ENCODE measurements at regions not wholly inside any gene's neighbourhood (a gene's known extent, or its start where the extent isn't known, plus 50 kb on each side); places are given as distances from the start of the nearest gene placed in this dataset.
"Not testable (repeated sequence)": the region's sequence is repeated elsewhere in the genome, so short reads cannot be mapped to it uniquely, and the experiment has no call there.

DNA sequence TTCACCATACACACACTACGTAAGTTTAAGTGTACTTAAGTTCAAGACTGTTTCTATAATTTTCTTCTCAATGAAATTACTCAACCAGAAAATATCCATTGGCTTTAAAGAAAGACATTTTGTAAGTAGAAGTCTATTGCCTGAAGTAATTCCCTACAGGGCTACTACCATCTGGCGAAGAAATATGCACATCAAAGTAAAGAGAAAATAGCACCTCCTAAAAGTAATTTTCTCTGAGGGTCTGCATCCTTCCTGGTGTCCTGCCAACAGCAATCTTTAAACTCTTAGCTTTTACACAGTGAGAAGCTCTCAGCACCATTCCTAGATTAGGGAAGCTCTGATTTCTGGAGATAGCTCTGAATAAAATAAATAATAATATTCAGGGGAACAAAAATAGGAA is 498.5 kb upstream of the TYRP1 start:
- DNase-seq (ENCODE audit: low read depth in 2 of 3, low spot score in 2 of 3): no peak

DNA sequence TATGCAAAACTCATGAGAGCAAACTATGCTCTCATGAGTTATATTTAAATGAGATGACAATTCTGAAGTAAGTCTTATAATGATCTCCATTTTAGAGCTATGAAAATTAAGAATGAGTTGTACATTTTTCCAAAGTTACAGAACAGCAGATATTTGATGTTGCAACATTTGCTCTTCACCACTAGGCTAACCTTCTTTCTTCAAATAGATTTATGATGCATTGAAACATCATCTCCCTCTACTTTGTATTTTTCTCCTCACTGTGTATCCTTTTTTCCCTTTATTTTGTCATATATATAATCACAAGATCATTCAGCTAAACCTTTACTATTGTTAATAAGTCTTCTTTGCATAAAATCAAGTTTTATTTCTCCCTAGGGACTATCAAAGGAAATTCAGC is 497.7 kb upstream of the TYRP1 start:
- DNase-seq (ENCODE audit: low read depth in 2 of 3, low spot score in 2 of 3): no peak

DNA sequence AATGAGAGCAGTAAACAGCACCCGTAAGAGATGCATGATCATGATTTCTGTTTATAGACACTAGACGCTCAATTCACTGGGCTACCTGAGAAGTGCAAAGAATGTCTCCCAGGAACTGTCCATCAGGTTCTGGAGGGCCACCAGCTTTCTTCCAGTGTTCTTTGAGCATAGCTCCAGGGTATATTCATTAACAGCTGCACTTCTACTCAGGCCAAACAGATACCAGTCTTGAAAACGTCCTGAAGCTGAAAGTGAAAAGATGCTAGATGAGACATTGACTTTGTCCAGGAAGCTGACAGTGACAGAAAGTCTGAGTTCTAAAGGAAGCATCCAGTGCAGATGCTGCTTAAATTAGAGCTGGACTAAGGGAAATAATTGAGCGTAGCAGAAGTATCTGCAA is 488.7 kb upstream of the TYRP1 start:
- DNase-seq (ENCODE audit: low read depth in 2 of 3, low spot score in 2 of 3): no peak

DNA sequence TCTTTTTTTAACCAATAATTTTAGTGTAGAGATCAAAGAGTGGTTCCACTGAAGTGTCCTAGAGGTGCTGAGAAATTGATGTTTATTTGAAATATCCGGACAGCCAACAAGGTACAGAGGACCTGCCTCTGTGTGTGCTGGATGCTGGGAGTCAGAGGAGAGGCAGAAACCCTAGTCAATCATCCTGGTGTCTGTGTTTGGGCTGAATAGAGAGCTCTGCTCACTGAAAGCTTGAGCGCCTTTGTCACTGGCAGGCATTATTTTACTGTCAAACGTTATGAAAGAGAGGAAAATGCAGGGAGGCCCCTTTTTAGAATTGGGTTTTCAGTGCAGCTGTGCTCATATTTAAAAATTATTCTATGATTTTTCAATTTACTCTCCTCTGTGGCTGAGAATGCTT is 480.3 kb upstream of the TYRP1 start:
- no peak for DNase-seq (ENCODE audit: low read depth in 2 of 3, low spot score in 2 of 3)

DNA sequence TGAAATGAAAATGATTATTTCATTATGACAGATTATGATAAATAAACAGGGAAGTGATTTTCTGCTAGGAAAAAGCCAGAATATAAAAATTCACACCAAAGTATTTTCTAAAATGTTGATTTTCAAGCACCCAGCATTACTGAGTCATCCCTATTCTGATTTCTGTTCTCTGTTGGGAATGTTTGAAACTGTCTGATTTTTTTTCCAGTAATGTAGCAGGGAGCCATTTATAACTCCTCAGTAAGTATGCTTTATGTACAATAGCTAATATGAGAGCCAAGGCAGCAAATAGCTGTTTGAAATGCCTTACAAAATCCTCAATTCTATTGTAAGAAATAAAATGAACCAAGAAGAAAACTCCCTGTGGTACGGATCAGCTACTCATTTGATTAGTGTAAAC is 471.7 kb upstream of the TYRP1 start:
- DNase-seq (ENCODE audit: low read depth in 2 of 3, low spot score in 2 of 3): no peak

DNA sequence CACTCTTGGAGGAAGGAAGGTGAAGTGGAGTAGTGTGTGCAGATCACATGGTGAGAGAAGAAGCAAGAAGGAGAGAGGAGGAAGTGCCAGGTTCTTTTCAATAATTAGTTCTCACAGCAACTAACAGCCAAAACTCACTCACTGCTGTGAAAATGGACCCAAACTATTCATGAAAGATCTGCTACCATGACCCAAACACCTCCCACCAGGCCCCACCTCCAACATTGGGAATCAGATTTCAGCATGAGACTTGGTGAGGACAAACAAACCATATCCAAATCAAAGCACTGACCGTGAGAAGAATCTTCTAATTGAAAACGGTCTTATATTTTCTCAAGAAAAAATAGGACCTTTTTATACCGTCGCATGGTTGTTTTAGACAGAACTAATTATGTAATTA is 468.7 kb upstream of the TYRP1 start:
- DNase-seq (ENCODE audit: low read depth in 2 of 3, low spot score in 2 of 3): no peak

DNA sequence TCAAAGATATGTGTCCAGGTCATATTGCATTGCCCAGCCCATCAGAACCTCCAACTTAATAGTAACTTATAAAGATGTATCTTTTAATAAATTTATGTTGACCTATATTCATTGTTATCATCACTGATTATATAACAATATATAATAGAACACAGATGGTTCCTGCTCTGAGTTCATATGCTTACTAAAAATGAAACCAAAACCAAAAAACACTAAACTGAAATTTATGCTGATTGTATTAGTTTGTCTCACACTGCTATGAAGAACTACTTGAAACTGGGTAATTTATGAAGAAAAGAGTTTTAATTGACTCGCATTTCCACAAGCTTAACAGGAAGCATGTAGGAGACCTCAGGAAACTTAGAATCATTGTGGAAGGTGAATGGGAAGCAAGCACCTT is 462.5 kb upstream of the TYRP1 start:
- DNase-seq (ENCODE audit: low read depth in 2 of 3, low spot score in 2 of 3): no peak

DNA sequence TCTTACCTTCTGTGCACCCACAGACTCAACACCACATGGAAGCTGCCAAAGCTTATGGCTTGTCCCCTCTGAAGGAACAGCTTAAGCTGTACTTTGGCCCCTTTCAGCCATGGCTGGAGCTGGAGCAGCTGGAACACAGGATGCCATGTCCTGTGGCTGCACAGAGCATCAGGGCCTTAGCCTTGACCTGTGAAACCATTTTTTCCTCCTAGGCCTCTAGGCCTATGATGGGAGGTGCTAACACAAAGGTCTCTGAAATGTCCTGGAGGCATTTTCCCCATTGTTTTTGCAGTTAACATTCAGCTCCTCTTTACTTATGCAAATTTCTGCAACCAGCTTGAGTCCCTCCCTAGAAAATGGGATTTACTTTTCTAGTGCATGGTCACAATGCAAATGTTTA is 461.4 kb upstream of the TYRP1 start:
- DNase-seq (ENCODE audit: low read depth in 2 of 3, low spot score in 2 of 3): no peak

DNA sequence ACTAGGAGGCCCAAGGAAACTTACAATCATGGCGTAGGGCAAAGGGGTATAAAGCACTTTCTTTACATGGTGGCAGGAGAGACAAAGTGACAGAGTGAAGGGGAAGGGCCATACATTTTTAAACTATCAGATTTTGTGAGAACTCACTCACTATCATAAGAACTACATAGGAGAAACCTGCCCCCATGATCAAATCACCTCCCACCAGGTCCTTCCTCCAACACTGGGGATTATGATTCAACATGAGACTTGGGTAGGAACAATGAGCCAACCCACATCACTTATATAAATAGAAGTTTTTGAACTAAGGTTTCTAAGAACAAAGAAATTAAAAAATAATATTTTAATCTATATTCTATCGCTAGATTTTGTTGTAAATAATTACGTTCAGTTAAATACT is 460.3 kb upstream of the TYRP1 start:
- DNase-seq (ENCODE audit: low read depth in 2 of 3, low spot score in 2 of 3): no peak

DNA sequence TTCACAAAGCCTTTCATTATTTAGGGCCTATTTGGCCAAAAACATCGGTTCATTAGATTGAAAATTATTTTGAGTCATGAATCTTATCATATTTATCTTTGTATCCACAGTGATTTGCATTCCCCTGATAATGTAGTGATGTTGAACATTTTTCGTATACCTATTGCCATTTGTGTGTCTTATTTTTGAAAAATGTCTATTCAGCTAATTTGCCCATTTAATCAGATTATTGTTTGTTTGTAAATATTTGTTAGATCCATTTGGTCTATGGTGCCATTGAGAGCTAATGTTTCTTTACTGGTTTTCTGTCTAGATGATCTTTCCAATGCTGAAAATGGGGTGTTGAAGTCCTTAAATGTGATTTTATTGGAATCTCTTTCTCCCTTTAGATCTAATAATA is 439.2 kb upstream of the TYRP1 start:
- no peak for DNase-seq (ENCODE audit: low read depth in 2 of 3, low spot score in 2 of 3)

DNA sequence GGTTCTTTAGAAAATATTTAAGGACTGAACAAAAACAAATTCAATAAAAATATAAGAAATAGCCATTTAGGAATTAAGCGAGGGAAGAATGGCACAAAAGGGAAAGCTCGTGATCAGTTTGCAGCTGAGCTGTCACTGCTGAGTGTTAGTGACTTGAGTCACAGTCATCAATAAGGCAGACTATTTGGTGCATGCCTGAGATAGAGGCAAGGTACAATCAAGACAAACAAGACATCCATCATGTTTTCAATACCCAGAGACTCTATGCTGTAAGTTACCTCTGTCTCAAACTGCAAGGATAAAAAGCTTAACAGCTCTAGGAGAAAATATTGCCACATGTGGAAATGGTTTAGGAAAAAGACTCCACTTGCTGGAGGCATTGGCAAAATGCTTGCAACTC is 426.4 kb upstream of the TYRP1 start:
- DNase-seq (ENCODE audit: low read depth in 2 of 3, low spot score in 2 of 3): no peak

DNA sequence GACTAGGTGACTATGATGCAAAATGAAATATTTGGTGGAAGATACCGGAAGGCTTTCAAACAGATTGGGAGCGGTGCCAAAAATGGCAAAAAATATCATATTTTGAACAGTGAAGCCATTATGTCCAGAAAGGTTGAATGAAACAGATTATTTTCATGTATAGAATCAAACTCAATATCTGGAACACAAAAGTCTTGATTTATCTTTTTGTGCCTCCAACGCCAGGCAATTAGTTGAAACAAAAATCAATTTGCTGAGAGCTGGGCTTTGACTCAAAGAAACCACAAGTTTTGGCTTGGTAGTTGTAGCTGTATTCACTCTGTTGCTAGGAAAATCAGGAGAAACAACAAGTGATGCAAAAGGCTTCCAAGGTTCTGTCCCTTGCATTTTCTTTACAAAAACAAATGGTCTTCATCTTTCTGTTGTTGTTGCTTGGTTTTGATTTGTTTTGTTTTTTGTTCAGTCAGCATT is 421.7 kb upstream of the TYRP1 start:
- no peak for DNase-seq (ENCODE audit: low read depth in 2 of 3, low spot score in 2 of 3)

DNA sequence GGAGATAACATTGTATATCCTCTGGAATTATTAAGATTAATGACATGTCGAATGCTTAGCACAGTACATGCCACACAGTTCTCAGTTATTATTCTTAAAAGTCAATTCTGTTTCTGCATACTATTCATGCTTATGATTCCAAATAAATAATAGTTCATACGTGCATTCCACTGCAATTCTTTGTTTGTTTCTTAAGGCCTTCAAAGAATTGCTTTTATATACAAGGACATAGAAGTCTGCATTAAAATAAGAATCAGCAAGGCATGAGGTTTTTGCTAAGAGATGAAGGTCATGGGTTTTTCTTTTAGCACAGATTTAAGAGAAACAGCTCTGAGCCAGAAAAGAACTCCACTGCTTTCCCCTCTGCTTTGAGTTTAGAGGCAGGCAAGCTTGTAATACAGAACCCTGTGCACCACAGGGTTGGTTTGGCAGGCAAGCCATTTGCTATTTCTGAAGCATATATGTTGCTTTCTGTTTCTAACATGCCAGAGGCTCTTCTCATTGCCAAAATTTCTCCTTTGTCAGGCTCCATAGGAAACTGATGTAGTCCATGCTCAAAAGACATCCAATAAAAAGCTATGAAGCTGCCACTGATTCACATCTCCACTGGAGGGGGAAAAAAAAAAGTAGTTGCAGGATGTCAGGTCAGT is 420.6 kb upstream of the TYRP1 start:
- DNase-seq (ENCODE audit: low read depth in 2 of 3, low spot score in 2 of 3): no peak

DNA sequence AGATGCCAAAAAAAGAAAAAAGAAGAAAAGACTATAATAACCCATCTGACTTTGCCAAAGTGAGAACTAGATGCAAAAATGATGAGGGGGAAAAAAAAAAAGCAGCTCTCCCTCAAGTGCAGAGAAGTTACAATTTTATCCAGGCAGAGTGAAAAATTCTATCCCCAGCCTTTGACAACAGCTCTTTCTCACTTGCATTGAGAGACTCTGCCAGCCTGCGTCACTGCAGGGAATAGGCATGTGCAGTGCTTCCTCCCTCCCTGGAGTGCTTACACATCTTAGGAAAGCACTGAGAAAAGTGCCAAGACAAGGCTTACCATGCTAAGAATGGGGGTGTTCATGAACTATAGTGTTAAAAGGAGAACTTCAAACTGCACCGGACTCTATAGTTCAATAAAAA is 418.6 kb upstream of the TYRP1 start:
- DNase-seq (ENCODE audit: low read depth in 2 of 3, low spot score in 2 of 3): no peak

DNA sequence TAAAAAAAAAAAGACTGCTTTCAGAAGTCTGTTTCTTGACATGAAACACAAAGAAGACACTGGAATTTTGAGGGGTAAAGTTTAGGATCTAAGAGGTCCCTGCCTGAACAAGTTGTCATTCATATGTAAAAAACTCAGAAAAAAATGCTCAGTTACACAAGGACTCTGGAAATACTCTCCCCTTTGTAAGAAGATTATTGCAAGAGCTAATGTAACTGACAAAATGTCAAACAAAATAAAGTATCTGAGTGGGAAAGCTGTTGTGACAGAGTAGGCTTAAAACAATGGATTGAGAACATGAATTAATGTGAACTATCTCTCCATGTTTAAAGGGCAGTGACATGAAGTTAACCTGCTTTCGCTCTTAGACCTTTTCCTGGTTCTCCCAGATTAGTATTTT is 416.7 kb upstream of the TYRP1 start:
- no peak for DNase-seq (ENCODE audit: low read depth in 2 of 3, low spot score in 2 of 3)

DNA sequence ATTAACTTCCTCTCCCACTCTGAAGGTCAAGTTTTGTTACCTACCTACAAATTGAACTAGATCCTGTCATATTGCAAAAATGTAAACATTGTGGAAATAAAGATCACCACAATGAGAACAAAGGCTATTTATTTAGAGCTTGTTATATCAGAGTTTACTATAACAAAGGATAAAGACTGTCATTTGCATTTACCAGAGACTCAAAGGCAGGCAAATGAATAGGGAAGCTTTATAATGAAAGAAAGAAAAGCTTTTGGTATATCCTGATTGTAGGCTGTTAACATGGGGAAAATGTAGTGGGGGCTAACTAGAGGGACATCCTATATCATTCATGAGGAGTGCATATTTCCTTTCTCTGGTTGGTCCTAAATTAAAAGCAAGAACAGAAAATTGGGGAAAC is 403.5 kb upstream of the TYRP1 start:
- DNase-seq (ENCODE audit: low read depth in 2 of 3, low spot score in 2 of 3): no peak

DNA sequence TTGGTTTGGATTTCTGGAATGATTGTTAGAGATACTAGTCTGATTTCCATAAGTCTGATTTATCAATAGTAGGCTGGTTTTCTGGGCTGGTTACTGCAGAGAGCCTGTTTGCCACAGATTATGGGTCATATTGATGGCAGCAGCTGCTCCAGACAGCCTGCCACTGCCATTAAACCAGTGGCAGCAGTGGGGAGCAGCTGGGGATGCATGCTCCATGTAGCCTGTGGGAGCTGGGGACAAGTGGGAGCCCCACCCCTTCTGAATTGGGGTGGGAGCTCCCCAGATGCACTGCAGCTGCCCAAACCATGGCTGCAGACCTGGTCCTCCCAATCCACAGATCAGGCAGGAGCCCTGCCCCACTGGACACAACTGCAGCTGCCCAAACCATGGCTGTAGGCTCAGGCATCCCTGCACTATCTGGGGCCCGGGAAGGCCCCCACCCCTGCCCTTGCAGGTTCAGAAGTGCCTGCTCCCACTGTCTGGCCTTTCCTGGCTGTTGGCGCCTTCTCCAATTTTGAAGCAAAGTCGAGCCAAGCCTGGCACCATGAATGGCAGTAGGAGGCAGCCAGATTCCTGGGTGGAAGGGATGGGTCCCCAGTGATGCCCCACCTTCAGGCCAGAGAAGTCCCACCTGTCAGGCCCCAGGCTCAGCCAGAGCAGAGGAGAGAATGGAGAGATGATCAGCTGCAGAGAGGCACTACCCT is 402.9 kb upstream of the TYRP1 start:
- DNase-seq (ENCODE audit: low read depth in 2 of 3, low spot score in 2 of 3): no peak

DNA sequence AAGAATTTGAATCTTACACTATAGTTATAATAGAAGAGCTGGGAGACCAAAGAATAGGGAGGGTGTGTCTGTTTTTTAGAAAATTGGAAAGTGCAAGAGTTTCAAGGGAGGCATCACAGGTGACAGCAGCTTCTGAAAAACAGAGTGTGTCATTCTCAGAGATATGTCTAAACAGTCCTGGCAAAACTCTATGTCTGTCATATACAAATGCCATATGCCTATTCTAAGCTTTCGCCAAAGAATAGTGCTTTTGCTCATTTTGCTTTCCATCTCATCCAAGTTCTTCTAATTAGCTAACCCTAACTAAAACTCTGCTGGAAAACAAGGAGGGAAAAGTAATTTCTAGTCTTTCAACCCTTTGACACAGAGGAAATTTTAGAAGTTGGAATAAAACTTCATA is 388.0 kb upstream of the TYRP1 start:
- DNase-seq (ENCODE audit: low read depth in 2 of 3, low spot score in 2 of 3): no peak

DNA sequence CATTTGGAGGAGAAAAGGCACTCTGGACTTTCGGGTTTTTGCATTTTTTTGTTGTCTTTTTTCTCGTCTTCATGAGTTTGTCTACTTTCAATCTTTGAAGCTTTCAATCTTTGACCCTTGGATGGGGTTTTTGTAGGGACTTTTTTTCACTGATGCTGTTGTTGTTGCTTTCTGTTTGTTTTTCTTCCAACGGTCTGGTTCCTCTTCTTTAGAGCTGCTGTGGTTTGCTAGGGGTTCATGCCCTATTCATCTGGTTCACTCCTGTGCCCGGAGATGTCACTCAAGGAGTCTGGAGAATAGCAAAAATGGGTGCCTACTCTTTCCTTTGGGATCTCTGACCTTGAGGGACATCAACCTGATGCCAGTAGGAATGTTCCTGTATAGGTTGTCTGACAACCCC is 378.6 kb upstream of the TYRP1 start:
- DNase-seq (ENCODE audit: low read depth in 2 of 3, low spot score in 2 of 3): no peak

DNA sequence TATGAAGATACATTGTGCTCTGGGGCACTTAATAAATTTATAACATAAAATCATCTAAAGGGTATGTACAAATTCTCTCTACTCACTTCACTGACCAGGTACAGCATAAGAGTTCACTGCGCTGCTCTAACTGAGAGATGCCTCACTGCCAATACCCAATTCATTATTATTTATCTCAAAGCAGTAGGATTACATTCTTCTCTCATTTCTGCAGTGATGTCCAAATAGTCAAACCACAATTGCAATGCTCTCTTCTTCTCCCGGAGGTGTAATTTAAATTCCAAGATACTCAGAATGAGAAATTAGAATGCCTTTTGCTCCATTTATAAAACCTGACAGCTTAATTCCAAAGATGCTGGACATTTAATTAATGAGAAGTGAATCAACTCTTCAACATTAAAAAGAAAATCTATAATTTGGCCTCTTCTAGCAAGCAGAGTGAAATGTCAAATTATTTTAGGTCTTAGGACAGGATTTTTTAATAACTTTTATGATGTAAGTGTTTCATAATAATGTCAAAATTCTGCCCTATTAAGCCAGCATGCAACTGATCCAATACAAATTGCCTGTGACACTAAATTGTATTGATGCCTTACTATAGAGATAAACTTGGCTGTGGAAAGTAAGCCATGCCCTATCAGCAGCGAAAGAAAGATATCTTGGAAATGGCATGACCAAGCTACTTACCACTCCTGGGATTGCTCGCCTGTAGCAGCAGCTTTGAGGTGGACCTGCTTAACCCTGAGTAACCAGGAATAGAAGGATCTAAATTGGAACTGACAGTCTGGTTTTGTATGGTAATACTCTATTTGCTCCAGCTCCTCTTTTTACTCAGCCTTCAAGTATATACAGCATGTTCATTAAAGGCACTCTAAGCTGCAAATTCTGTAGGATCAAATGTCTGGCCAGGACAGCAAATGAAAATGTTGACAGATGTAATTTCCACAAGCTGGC is 374.2 kb upstream of the TYRP1 start:
- no peak for DNase-seq (ENCODE audit: low read depth in 2 of 3, low spot score in 2 of 3)

DNA sequence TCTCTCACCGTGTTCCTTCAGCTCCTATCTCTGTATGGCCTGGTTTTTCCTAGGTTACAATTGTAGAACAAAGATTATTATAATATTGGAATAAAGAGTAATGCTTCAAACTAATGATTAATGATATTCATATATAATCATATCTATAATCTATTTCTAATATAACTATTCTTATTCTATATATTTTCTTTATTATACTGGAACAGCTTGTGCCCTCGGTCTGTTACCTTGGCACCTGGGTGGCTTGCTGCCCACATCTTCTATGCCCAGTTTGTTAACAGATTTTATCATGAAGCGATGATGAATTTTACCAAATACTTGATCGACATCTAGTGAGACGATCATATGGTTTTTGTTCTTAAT is 363.6 kb upstream of the TYRP1 start:
- DNase-seq (ENCODE audit: low read depth in 2 of 3, low spot score in 2 of 3): no peak

DNA sequence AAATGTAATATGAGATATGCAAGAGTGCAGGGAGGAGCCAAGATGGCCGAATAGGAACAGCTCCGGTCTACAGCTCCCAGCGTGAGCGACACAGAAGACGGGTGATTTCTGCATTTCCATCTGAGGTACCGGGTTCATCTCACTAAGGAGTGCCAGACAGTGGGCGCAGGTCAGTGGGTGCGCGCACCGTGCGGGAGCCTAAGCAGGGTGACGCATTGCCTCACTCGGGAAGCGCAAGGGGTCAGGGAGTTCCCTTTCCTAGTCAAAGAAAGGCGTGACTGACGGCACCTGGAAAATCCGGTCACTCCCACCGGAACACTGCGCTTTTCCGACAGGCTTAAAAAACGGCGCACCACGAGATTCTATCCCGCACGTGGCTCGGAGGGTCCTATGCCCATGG is 359.2 kb upstream of the TYRP1 start:
- DNase-seq (ENCODE audit: low read depth in 2 of 3, low spot score in 2 of 3): not testable (repeated sequence)
